HEK293T (cell line): ENCODE measurements at regions not wholly inside any gene's neighbourhood (a gene's known extent, or its start where the extent isn't known, plus 50 kb on each side); places are given as distances from the start of the nearest gene placed in this dataset.

Experiments
- CTCF ChIA-PET: fragments of 350-600 bp; formaldehyde crosslinking; extraction: SDS; loops from one replicate; lab custom pipeline; 2021; ENCODE audit warnings: antibody characterized with exemption, inconsistent platforms; lab: Yijun Ruan, JAX
- POLR2A ChIA-PET: fragments of 350-600 bp; formaldehyde crosslinking; extraction: SDS; loops from one replicate; lab custom pipeline; 2020; ENCODE audit warnings: antibody characterized with exemption, inconsistent platforms; lab: Yijun Ruan, JAX
- DNase-seq: peaks from one replicate; pipeline ENCODE4 v3.0.0; 2012; ENCODE audit warnings: mixed read lengths; ENCODE audit errors: extremely low spot score
- ARNT ChIP-seq: fragments of 450-650 bp; IDR thresholded peaks from 2 replicates; pipeline ENCODE4 v1.6.1; 2017; ENCODE audit warnings: mild to moderate bottlenecking
- BHLHE40 ChIP-seq: fragments of 450-650 bp; IDR thresholded peaks from 2 replicates; pipeline ENCODE4 v1.6.1; 2016; ENCODE audit warnings: mild to moderate bottlenecking, moderate library complexity, borderline replicate concordance
- CTBP1 ChIP-seq: fragments of 450-650 bp; IDR thresholded peaks from 2 replicates; pipeline ENCODE4 v1.6.1; 2016; ENCODE audit warnings: borderline replicate concordance
- ELF4 ChIP-seq: fragments of 450-650 bp; IDR thresholded peaks from 2 replicates; pipeline ENCODE4 v1.6.1; 2017; ENCODE audit warnings: antibody characterized with exemption
- FOXA1 ChIP-seq: fragments of 450-650 bp; IDR thresholded peaks from 2 replicates; pipeline ENCODE4 v1.6.1; 2016; ENCODE audit warnings: mild to moderate bottlenecking
- FOXK2 ChIP-seq: fragments of 450-650 bp; IDR thresholded peaks from 2 replicates; pipeline ENCODE4 v1.6.1; 2016; ENCODE audit warnings: mild to moderate bottlenecking
- FOXM1 ChIP-seq: fragments of 450-650 bp; IDR thresholded peaks from 2 replicates; pipeline ENCODE4 v1.6.1; 2017; ENCODE audit warnings: mild to moderate bottlenecking, borderline replicate concordance
- HDGF ChIP-seq: fragments of 450-650 bp; IDR thresholded peaks from 2 replicates; pipeline ENCODE4 v1.6.1; 2017; ENCODE audit warnings: antibody characterized with exemption, borderline replicate concordance
- L3MBTL2 ChIP-seq: fragments of 450-650 bp; conservative IDR thresholded peaks from 2 replicates; pipeline ENCODE4 v1.6.1; 2016; ENCODE audit warnings: mild to moderate bottlenecking
- LEF1 ChIP-seq: fragments of 450-650 bp; IDR thresholded peaks from 2 replicates; pipeline ENCODE4 v1.6.1; 2017; ENCODE audit warnings: mild to moderate bottlenecking, borderline replicate concordance
- NFRKB ChIP-seq: fragments of 450-650 bp; IDR thresholded peaks from 2 replicates; pipeline ENCODE4 v1.6.1; 2016; ENCODE audit warnings: mild to moderate bottlenecking, moderate library complexity
- SP1 ChIP-seq: fragments of 450-650 bp; IDR thresholded peaks from 2 replicates; pipeline ENCODE4 v1.6.1; 2017
- SUZ12 ChIP-seq: fragments of 450-650 bp; IDR thresholded peaks from 2 replicates; pipeline ENCODE4 v1.6.1; 2016; ENCODE audit warnings: mild to moderate bottlenecking
- TARDBP ChIP-seq: fragments of 450-650 bp; IDR thresholded peaks from 2 replicates; pipeline ENCODE4 v1.6.1; 2016
- ZNF384 ChIP-seq: fragments of 450-650 bp; IDR thresholded peaks from 2 replicates; pipeline ENCODE4 v1.6.1; 2016
- TF ChIP-seq, protein P1 (sequence below): fragments of 450-650 bp; IDR thresholded peaks from 2 replicates; pipeline ENCODE4 v1.6.1; 2016

DNA sequence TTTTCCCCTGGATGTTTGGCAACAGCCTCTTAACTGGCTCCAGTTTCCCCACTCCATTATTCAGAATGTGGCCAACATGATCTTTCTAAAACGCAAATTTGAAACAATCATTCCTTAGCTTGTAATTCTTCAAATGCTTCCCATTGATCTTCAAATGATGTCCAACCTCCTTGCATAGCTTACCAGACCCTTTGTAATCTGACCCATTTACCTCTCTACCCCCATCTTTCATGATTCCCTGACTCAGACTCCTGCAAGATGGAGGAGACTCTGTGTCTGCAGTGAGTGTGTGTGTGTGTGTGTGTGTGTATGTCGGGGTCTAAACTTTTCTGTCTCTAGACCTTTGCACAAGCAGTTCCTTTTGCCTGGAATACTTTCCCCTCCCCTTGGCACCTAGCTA, 515.7 kb upstream of the PROK2 start:
- ChIA-PET POLR2A (no interaction called here), CTCF (no interaction called here)
- no peak for TF ChIP-seq LEF1
- no peak for TF ChIP-seq NFRKB
- TF ChIP-seq BHLHE40, result no peak
- no peak for TF ChIP-seq L3MBTL2
- TF ChIP-seq SP1, result no peak
- TF ChIP-seq ARNT, result no peak
- no peak for TF ChIP-seq ZNF384
- TF ChIP-seq FOXM1, result no peak
- TF ChIP-seq, protein P1, sequence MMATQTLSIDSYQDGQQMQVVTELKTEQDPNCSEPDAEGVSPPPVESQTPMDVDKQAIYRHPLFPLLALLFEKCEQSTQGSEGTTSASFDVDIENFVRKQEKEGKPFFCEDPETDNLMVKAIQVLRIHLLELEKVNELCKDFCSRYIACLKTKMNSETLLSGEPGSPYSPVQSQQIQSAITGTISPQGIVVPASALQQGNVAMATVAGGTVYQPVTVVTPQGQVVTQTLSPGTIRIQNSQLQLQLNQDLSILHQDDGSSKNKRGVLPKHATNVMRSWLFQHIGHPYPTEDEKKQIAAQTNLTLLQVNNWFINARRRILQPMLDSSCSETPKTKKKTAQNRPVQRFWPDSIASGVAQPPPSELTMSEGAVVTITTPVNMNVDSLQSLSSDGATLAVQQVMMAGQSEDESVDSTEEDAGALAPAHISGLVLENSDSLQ, result no peak
- TF ChIP-seq FOXK2, result no peak
- no peak for TF ChIP-seq CTBP1
- no peak for TF ChIP-seq TARDBP
- TF ChIP-seq FOXA1, result no peak
- no peak for TF ChIP-seq ELF4
- TF ChIP-seq HDGF, result no peak
- no peak for TF ChIP-seq SUZ12
- DNase-seq, result no peak

DNA sequence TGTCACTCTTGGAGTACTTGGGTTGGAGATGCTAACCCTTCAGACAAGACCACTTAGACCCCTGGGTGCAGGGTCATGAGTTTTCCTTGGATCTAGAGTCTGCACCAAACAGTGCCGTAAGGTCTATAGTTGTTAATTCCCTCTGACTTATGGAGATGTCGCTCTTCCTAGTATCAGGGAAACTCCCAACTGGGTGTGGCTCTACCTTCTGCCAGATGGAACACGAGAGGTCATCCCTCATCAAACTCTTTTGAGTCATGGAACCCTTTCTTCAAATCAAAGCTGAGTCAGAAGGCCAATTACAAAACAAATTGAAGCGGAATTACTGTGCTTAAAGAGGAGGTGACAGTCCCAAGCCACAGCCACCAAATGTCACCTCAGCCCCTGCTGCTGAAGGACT, 514.9 kb upstream of the PROK2 start:
- ChIA-PET POLR2A (no interaction called here), CTCF (no interaction called here)
- DNase-seq, result no peak
- no peak for TF ChIP-seq BHLHE40

DNA sequence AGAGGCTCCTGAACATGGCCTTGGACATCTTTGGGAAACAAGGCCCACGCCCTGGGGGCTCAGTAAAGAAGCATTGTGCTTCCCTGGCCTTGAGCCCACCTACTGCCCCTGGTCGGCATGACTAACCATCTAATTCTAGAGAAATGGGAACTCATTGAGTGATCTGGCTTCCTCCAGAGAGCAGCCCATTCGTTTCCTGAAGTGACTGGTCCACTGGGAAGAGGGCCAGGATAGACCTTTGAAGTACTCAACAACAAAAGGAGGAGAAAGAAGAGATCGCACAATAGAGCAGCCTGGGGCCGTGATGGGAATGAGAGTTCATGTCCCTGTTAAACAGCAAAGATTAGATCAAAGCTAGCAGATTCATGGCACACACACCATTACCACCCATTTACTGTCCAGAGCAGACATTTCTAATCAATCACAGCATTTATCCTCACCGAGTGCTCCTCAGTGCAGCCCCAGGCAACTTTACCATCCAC, 514.4 kb upstream of the PROK2 start:
- no peak for DNase-seq
- ChIA-PET POLR2A (no interaction called here), CTCF (no interaction called here)
- TF ChIP-seq NFRKB (no peak), TARDBP (no peak), SUZ12 (no peak), ZNF384 (no peak), LEF1 (no peak), FOXM1 (no peak), ARNT (no peak), BHLHE40 (no peak), FOXK2 (no peak), CTBP1 (no peak)
- TF ChIP-seq, protein P1, result no peak

DNA sequence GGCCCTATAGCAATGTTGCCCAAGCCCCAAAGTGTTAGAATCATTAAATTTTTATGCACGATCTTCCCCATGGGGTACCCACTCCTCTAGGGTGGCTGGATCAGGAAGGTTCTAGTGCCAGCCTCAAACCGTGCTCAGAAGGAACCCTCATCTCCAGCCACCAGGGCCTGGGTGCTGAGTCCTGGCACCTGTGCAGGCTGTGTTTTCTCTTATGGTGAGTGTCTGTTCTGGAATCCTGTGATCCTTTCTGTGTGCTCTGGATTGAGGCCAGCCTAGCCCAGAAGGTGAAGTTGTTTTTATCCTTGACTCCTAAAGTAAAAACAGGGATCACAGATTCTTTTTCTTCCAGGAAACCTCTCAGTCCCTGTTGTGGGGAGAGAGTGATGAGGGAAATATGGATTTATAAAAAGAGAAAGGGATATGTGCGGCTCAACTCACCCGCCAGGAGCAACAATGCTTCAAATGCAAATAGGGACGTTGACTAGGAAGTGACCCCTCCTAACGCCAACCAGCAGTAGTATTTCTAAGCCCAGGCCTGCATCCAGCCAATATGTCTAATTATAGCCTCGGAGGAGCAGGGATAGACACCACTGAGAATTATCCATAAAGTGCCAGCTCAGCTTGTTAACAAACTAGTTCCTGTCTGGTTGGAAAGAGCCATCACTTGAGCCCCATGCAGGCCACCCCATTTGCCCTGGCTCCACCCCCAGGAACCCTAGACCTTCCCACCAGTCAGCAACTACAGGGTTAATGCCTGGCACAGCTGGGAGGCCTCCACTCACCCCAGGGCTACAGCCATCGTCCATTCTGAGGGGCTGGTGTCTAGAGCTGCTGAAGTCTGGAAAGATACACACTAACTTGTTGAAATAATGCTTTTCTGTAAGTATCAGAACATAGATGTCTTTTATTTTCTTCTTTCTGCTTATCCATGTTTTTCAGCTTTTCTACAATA, 513.5 kb upstream of the PROK2 start:
- ChIA-PET POLR2A (no interaction called here), CTCF (interaction anchor here (1.3 kb wide), 1 partner anchor 10 kb away, joined by 5 read pairs; no protein-coding TSS in a partner anchor)
- DNase-seq, result no peak
- TF ChIP-seq ZNF384, result no peak
- TF ChIP-seq FOXK2, result no peak
- TF ChIP-seq HDGF, result no peak
- TF ChIP-seq LEF1, result no peak

DNA sequence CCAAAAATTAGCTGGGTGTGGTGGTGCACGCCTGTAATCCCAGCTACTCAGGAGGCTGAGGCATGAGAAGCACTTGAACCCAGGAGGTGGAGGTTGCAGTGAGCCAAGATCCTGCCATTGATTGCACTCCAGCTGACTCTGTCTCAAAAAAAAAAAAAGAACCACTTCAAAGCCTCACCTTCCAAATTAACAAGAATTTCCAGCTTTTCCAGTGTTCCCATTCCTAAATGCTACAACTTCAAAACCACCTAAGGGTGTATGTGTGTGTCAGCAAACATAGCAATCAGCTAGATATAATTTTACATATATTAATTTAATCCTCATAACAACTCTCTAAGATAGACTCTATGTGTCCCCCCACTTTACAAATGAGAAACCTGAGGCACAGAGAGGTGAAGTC, 512.5 kb upstream of the PROK2 start:
- TF ChIP-seq TARDBP (no peak), FOXK2 (no peak), CTBP1 (no peak), BHLHE40 (no peak), ELF4 (no peak), LEF1 (no peak), L3MBTL2 (no peak), FOXA1 (no peak)
- TF ChIP-seq, protein P1, result no peak
- ChIA-PET CTCF (interaction anchor here (1.3 kb wide), 1 partner anchor 9 kb away, joined by 5 read pairs; no protein-coding TSS in a partner anchor), POLR2A (no interaction called here)
- no peak for DNase-seq

DNA sequence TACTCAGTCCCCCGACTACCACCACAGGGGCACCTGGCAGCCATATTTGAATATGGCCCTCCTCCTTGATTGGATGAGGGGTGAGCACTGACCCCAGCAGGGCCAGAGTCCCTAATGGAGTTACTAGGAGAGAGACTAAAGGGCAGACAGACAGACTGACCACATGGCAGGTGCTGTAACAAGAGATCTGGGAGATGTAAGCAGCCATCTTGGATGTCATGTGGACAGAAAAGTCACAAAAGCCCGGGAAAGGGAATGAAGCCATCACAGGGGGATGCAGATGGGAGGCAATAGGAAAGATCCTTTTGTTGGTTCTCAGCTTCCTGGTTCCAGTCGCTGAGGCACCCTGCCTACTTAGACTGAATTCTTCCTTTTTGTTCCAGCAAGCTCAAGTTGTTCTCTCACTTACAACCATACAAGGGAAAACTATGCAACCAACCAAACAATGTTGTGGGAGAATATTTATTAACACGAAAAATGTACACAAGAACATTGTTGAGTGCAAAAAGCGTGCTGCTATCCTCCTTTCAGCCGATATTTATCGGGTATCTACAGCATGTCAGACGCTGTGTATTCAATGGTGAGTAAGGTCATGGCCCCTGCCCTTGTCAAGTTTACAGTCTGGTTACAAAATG, 511.6 kb upstream of the PROK2 start:
- TF ChIP-seq HDGF, result no peak
- TF ChIP-seq L3MBTL2, result 0 out of 2 replicates have a peak, but pooled peaks have one; percentile 20
- CTCF ChIA-PET, result no interaction called here
- no peak for DNase-seq
- POLR2A ChIA-PET, result no interaction called here
